Duodenal mucosa (tissue), 2 donors: ENCODE measurements at regions not wholly inside any gene's neighbourhood (a gene's known extent, or its start where the extent isn't known, plus 50 kb on each side); places are given as distances from the start of the nearest gene placed in this dataset.

Experiments
- H3K27ac ChIP-seq: one replicate; pipeline ENCODE4 v1.7.0; 2013; ENCODE audit warnings: low read depth, low read length
- H3K27me3 ChIP-seq, 2 donors: one replicate each; pipeline ENCODE4 v1.7.0; 2013; ENCODE audit warnings: low read length in 2 of 2, control low read depth in 1 of 2; ENCODE audit not compliant: insufficient read depth in 2 of 2, control insufficient read depth in 1 of 2
- H3K36me3 ChIP-seq, 2 donors: one replicate each; pipeline ENCODE4 v1.7.0; 2013; ENCODE audit warnings: low read length in 2 of 2, control low read depth in 1 of 2; ENCODE audit not compliant: insufficient read depth in 2 of 2, control insufficient read depth in 1 of 2
- H3K4me1 ChIP-seq, 2 donors: one replicate each; pipeline ENCODE4 v1.7.0; 2013; ENCODE audit warnings: low read length in 2 of 2, control low read depth in 1 of 2; ENCODE audit not compliant: insufficient read depth in 2 of 2, control insufficient read depth in 1 of 2
- H3K4me3 ChIP-seq, 2 donors: one replicate each; pipeline ENCODE4 v1.7.0; 2013; ENCODE audit warnings: low read length in 2 of 2, low read depth in 1 of 2
- H3K9ac ChIP-seq, 2 donors: one replicate each; pipeline ENCODE4 v1.7.0; 2013; ENCODE audit warnings: low read length in 2 of 2, low read depth in 1 of 2
- H3K9me3 ChIP-seq, 2 donors: one replicate each; pipeline ENCODE4 v1.7.0; 2013; ENCODE audit warnings: low read length in 2 of 2, control low read depth in 1 of 2; ENCODE audit not compliant: control insufficient read depth in 1 of 2

- no peak overlapping the region for H3K4me3 ChIP-seq
- peaks cover 0 to 4% of the 10 kb centered on the region in 2 donors for H3K27me3 ChIP-seq
- H3K36me3 ChIP-seq = no peaks in the 10 kb centered on the region
- H3K27ac ChIP-seq = no peak overlapping the region
- no peak overlapping the region for H3K9ac ChIP-seq
- H3K4me1 ChIP-seq = no peaks in the 10 kb centered on the region
- no peaks in the 10 kb centered on the region for H3K9me3 ChIP-seq
These were observed 218.1 kb upstream of the KCNJ16 start for GRCh38 chr17:69856946-69857345.

GRCh38 chr17:69857412-69857835 is 217.6 kb upstream of the KCNJ16 start:
- H3K9me3 ChIP-seq = no peaks in the 10 kb centered on the region
- H3K4me3 ChIP-seq = no peak overlapping the region
- H3K4me1 ChIP-seq = no peaks in the 10 kb centered on the region
- H3K27ac ChIP-seq = no peak overlapping the region
- no peaks in the 10 kb centered on the region for H3K36me3 ChIP-seq
- no peak overlapping the region for H3K9ac ChIP-seq
- peaks cover 0 to 4% of the 10 kb centered on the region in 2 donors for H3K27me3 ChIP-seq

- H3K9ac ChIP-seq = no peak overlapping the region
- no peak overlapping the region for H3K4me3 ChIP-seq
- H3K27me3 ChIP-seq = peaks cover 0 to 4% of the 10 kb centered on the region in 2 donors
- H3K4me1 ChIP-seq = no peaks in the 10 kb centered on the region
- no peaks in the 10 kb centered on the region for H3K36me3 ChIP-seq
- H3K9me3 ChIP-seq = no peaks in the 10 kb centered on the region
- no peak overlapping the region for H3K27ac ChIP-seq
These were observed 216.6 kb upstream of the KCNJ16 start for GRCh38 chr17:69858460-69858859.

- no peaks in the 10 kb centered on the region for H3K9me3 ChIP-seq
- H3K4me3 ChIP-seq = no peak overlapping the region
- no peak overlapping the region for H3K27ac ChIP-seq
- no peaks in the 10 kb centered on the region for H3K36me3 ChIP-seq
- no peaks in the 10 kb centered on the region for H3K4me1 ChIP-seq
- H3K27me3 ChIP-seq = peaks cover 0 to 4% of the 10 kb centered on the region in 2 donors
- no peak overlapping the region for H3K9ac ChIP-seq
These were observed 214.8 kb upstream of the KCNJ16 start for GRCh38 chr17:69860142-69860680.

- H3K4me1 ChIP-seq = no peaks in the 10 kb centered on the region
- peaks cover 0 to 4% of the 10 kb centered on the region in 2 donors for H3K27me3 ChIP-seq
- no peak overlapping the region for H3K4me3 ChIP-seq
- H3K9me3 ChIP-seq = no peaks in the 10 kb centered on the region
- no peak overlapping the region for H3K27ac ChIP-seq
- H3K36me3 ChIP-seq = no peaks in the 10 kb centered on the region
- H3K9ac ChIP-seq = no peak overlapping the region
These were observed 210.6 kb upstream of the KCNJ16 start for GRCh38 chr17:69864462-69864861.

GRCh38 chr17:69869667-69870066 is 205.4 kb upstream of the KCNJ16 start:
- no peaks in the 10 kb centered on the region for H3K4me1 ChIP-seq
- no peak overlapping the region for H3K9ac ChIP-seq
- H3K9me3 ChIP-seq = no peaks in the 10 kb centered on the region
- H3K36me3 ChIP-seq = no peaks in the 10 kb centered on the region
- no peaks in the 10 kb centered on the region for H3K27me3 ChIP-seq
- H3K27ac ChIP-seq = no peak overlapping the region
- no peak overlapping the region for H3K4me3 ChIP-seq

- Histone ChIP-seq H3K36me3 (no peaks in the 10 kb centered on the region), H3K4me3 (no peak overlapping the region), H3K4me1 (no peaks in the 10 kb centered on the region), H3K9me3 (no peaks in the 10 kb centered on the region), H3K9ac (no peak overlapping the region), H3K27ac (no peak overlapping the region), H3K27me3 (no peaks in the 10 kb centered on the region)
These were observed 204.9 kb upstream of the KCNJ16 start for GRCh38 chr17:69870091-69870530.

- H3K36me3 ChIP-seq = no peaks in the 10 kb centered on the region
- no peak overlapping the region for H3K4me3 ChIP-seq
- no peaks in the 10 kb centered on the region for H3K9me3 ChIP-seq
These were observed 204.2 kb upstream of the KCNJ16 start for GRCh38 chr17:69870751-69871199.

GRCh38 chr17:69871318-69871717 is 203.7 kb upstream of the KCNJ16 start:
- Histone ChIP-seq H3K4me3 (no peak overlapping the region), H3K27ac (no peak overlapping the region), H3K9ac (no peak overlapping the region), H3K36me3 (no peaks in the 10 kb centered on the region), H3K4me1 (no peaks in the 10 kb centered on the region), H3K27me3 (no peaks in the 10 kb centered on the region), H3K9me3 (no peaks in the 10 kb centered on the region)

More at GRCh38 chr17:69870751-69871199, 204.2 kb upstream of the KCNJ16 start:
- no peak overlapping the region for H3K27ac ChIP-seq
- no peaks in the 10 kb centered on the region for H3K27me3 ChIP-seq
- no peaks in the 10 kb centered on the region for H3K4me1 ChIP-seq
- H3K9ac ChIP-seq = no peak overlapping the region

- Histone ChIP-seq H3K9ac (no peak overlapping the region), H3K36me3 (no peaks in the 10 kb centered on the region), H3K4me1 (no peaks in the 10 kb centered on the region), H3K27ac (no peak overlapping the region), H3K9me3 (no peaks in the 10 kb centered on the region), H3K4me3 (no peak overlapping the region), H3K27me3 (no peaks in the 10 kb centered on the region)
These were observed 202.3 kb upstream of the KCNJ16 start for GRCh38 chr17:69872675-69873262.
